Astrocyte (in vitro differentiated cells and primary cell): ENCODE measurements at regions not wholly inside any gene's neighbourhood (a gene's known extent, or its start where the extent isn't known, plus 50 kb on each side); places are given as distances from the start of the nearest gene placed in this dataset.

Experiments used
- DNase-seq: peaks from one replicate; pipeline ENCODE4 v3.0.0-alpha.2; 2010; ENCODE audit warnings: low read depth
- FAIRE-seq: peaks from 2 replicates; lab custom pipeline; 2011; peaks lifted over from hg19 to GRCh38; lab: Jason Lieb, UNC
- H2AFZ ChIP-seq: 2 replicates; pipeline ENCODE4 v1.6.0; 2012; ENCODE audit warnings: low read depth, low read length, inconsistent platforms
- H3K27ac ChIP-seq: 2 replicates; pipeline ENCODE4 v1.5.1; 2011; ENCODE audit warnings: low read depth, low read length, inconsistent platforms
- H3K27me3 ChIP-seq: 2 replicates; pipeline ENCODE4 v1.6.0; 2011; ENCODE audit warnings: low read length, inconsistent platforms; ENCODE audit not compliant: insufficient read depth
- H3K36me3 ChIP-seq: 2 replicates; pipeline ENCODE4 v1.5.1; 2011; ENCODE audit warnings: low read length, inconsistent platforms; ENCODE audit not compliant: insufficient read depth
- H3K4me1 ChIP-seq: 2 replicates; pipeline ENCODE4 v1.5.1; 2011; ENCODE audit warnings: low read length, inconsistent platforms; ENCODE audit not compliant: insufficient read depth
- H3K4me2 ChIP-seq: 2 replicates; pipeline ENCODE4 v1.6.0; 2012; ENCODE audit warnings: low read length, inconsistent platforms
- H3K4me3 ChIP-seq: 2 replicates; pipeline ENCODE4 v1.5.1; 2011; ENCODE audit warnings: low read depth, mild to moderate bottlenecking, low read length, inconsistent platforms; ENCODE audit not compliant: insufficient read depth
- H3K79me2 ChIP-seq: 2 replicates; pipeline ENCODE4 v1.6.0; 2012; ENCODE audit warnings: mild to moderate bottlenecking, low read length, inconsistent platforms; ENCODE audit not compliant: insufficient read depth
- H3K9ac ChIP-seq: 2 replicates; pipeline ENCODE4 v1.6.0; 2012; ENCODE audit warnings: mild to moderate bottlenecking, low read length, inconsistent platforms
- H3K9me3 ChIP-seq: 2 replicates; pipeline ENCODE4 v1.5.1; 2012; ENCODE audit warnings: low read depth, mild to moderate bottlenecking, low read length, inconsistent platforms; ENCODE audit not compliant: insufficient read depth
- H4K20me1 ChIP-seq: 2 replicates; pipeline ENCODE4 v1.6.0; 2012; ENCODE audit warnings: low read length, inconsistent platforms; ENCODE audit not compliant: insufficient read depth
- H3K27ac Mint-ChIP-seq: one replicate; pipeline ENCODE4 v1.8.0; 2021; ENCODE audit warnings: mild to moderate bottlenecking, mixed read lengths; ENCODE audit not compliant: unreplicated experiment
- H3K27me3 Mint-ChIP-seq: one replicate; pipeline ENCODE4 v1.8.0; 2021; ENCODE audit warnings: low read depth, mixed read lengths; ENCODE audit not compliant: unreplicated experiment
- H3K36me3 Mint-ChIP-seq: one replicate; pipeline ENCODE4 v1.8.0; 2021; ENCODE audit warnings: low read depth, mixed read lengths; ENCODE audit not compliant: unreplicated experiment
- H3K4me1 Mint-ChIP-seq: one replicate; pipeline ENCODE4 v1.8.0; 2021; ENCODE audit warnings: low read depth, mixed read lengths; ENCODE audit not compliant: unreplicated experiment
- H3K4me3 Mint-ChIP-seq: one replicate; pipeline ENCODE4 v1.8.0; 2021; ENCODE audit warnings: mild to moderate bottlenecking, moderate library complexity, mixed read lengths; ENCODE audit not compliant: unreplicated experiment
- H3K9me3 Mint-ChIP-seq: one replicate; pipeline ENCODE4 v1.8.0; 2021; ENCODE audit warnings: mild to moderate bottlenecking, mixed read lengths; ENCODE audit not compliant: unreplicated experiment
- CTCF ChIP-seq: IDR thresholded peaks from 2 replicates; pipeline ENCODE4 v1.5.1; 2011; ENCODE audit warnings: low read depth, mild to moderate bottlenecking, inconsistent platforms, low read length, moderate library complexity; ENCODE audit not compliant: insufficient read depth
- EZH2 ChIP-seq: IDR thresholded peaks from 2 replicates; pipeline ENCODE4 v1.6.1; 2012; ENCODE audit warnings: mild to moderate bottlenecking, low read length, inconsistent platforms; ENCODE audit not compliant: insufficient read depth

DNA sequence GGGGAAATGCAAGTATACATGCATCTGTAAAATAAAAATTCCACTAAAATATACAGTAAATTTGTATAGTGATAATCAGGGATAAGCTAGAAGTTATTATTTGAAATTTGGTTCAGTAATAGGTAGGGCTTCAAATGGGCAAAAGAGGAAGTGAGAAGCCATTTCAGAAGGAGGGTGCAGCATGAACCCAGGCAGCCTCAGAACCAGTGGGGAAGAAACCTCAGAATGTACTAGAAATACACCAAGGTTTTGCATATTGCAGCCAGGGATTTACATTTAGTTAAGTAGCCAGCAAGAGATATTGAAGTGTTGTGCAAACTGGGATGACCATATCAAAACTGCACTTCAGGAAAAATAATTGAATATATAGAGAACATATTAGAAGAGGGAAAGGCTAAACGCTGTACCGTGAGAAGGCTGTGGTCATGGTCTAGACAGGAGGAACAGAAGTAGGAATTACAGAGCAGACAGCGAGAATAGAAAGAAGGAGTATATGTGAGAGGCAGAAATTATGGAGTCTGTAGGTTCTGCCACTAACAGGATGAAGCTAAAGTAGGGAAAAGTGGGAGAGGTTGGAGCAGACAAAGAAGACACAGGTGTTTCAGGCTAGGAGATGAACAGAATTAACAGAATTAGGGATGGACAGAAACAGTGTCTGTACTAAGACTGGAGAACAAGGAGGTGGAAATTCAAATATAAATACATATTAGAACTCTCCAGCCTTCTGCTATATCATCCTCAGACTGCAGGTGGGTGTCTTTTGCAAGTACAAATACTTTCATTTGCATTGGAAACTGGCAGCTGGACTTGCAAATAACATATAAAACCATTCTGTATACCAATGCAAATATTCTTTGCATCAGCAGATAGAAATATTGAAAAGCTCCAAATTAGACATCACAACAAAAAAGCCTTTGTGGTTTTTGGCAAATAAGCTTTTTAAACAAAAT, 335.6 kb downstream of the ZNF608 start:
- no peak overlapping the region for H3K4me3 ChIP-seq
- no peaks in the 10 kb centered on the region for H3K79me2 ChIP-seq
- no peak overlapping the region for H3K4me3 Mint-ChIP-seq
- H4K20me1 ChIP-seq, result no peaks in the 10 kb centered on the region
- no peak for TF ChIP-seq CTCF
- no peak for TF ChIP-seq EZH2
- peaks cover 6% of the 10 kb centered on the region for H3K27me3 Mint-ChIP-seq
- DNase-seq, result no peak
- H3K4me2 ChIP-seq, result no peak overlapping the region
- H3K27me3 ChIP-seq, result no peaks in the 10 kb centered on the region
- no peak overlapping the region for H3K9ac ChIP-seq
- H3K27ac ChIP-seq, result no peak overlapping the region
- no peak for FAIRE-seq
- peaks cover 2% of the 10 kb centered on the region for H3K36me3 Mint-ChIP-seq
- H3K36me3 ChIP-seq, result no peaks in the 10 kb centered on the region
- no peaks in the 10 kb centered on the region for H3K9me3 ChIP-seq
- H3K27ac Mint-ChIP-seq, result no peak overlapping the region
- peaks cover 14% of the 10 kb centered on the region for H3K4me1 Mint-ChIP-seq
- no peak overlapping the region for H2AFZ ChIP-seq
- peaks cover 15% of the 10 kb centered on the region for H3K4me1 ChIP-seq
- H3K9me3 Mint-ChIP-seq, result peaks cover 11% of the 10 kb centered on the region

- H3K9me3 ChIP-seq, result no peaks in the 10 kb centered on the region
- Mint-ChIP-seq H3K9me3 (peaks cover 8% of the 10 kb centered on the region), H3K4me3 (no peak overlapping the region), H3K4me1 (peaks cover 14% of the 10 kb centered on the region), H3K36me3 (peaks cover 2% of the 10 kb centered on the region), H3K27ac (no peak overlapping the region), H3K27me3 (no peaks in the 10 kb centered on the region)
- no peak overlapping the region for H3K4me3 ChIP-seq
- H3K4me1 ChIP-seq, result peaks cover 15% of the 10 kb centered on the region
- no peaks in the 10 kb centered on the region for H3K36me3 ChIP-seq
- H3K9ac ChIP-seq, result no peak overlapping the region
- FAIRE-seq, result no peak
- peak; percentile 79 for DNase-seq
- peak overlapping the region; percentile 30 for H3K4me2 ChIP-seq
- TF ChIP-seq CTCF, result no peak
- TF ChIP-seq EZH2, result no peak
- H4K20me1 ChIP-seq, result no peaks in the 10 kb centered on the region
- no peak overlapping the region for H2AFZ ChIP-seq
- H3K79me2 ChIP-seq, result no peaks in the 10 kb centered on the region
- H3K27me3 ChIP-seq, result no peaks in the 10 kb centered on the region
- no peak overlapping the region for H3K27ac ChIP-seq
Observed at GRCh38 chr5:124408738-124409453, 337.5 kb downstream of the ZNF608 start.
